KMS-11 (cell line): ENCODE measurements at regions not wholly inside any gene's neighbourhood (a gene's known extent, or its start where the extent isn't known, plus 50 kb on each side); places are given as distances from the start of the nearest gene placed in this dataset.

Experiments used
- H2AFZ ChIP-seq: fragments of 200-600 bp; sonication (generic); 2 replicates; pipeline ENCODE4 v1.6.1; 2016; ENCODE audit warnings: antibody characterized with exemption, mixed run types, low read depth
- H3K27ac ChIP-seq: fragments of 200-600 bp; sonication (generic); 2 replicates; pipeline ENCODE4 v1.6.1; 2016; ENCODE audit warnings: mild to moderate bottlenecking, mixed run types
- H3K27me3 ChIP-seq: fragments of 200-600 bp; sonication (generic); 2 replicates; pipeline ENCODE4 v1.6.1; 2017; ENCODE audit warnings: mild to moderate bottlenecking, low read depth, mixed run types, moderate library complexity; ENCODE audit not compliant: insufficient read depth
- H3K36me3 ChIP-seq: fragments of 200-600 bp; sonication (generic); 2 replicates; pipeline ENCODE4 v1.6.1; 2017; ENCODE audit warnings: mild to moderate bottlenecking, mixed run types; ENCODE audit not compliant: insufficient read depth
- H3K4me1 ChIP-seq: fragments of 200-600 bp; sonication (generic); 2 replicates; pipeline ENCODE4 v1.6.1; 2016; ENCODE audit warnings: mild to moderate bottlenecking, low read depth, mixed run types; ENCODE audit not compliant: poor library complexity, severe bottlenecking
- H3K4me2 ChIP-seq: fragments of 200-600 bp; sonication (generic); 2 replicates; pipeline ENCODE4 v1.7.0; 2016; ENCODE audit warnings: mild to moderate bottlenecking, mixed run types
- H3K4me3 ChIP-seq: fragments of 200-600 bp; sonication (generic); IDR thresholded peaks from 2 replicates; pipeline ENCODE4 v1.6.1; 2017; ENCODE audit warnings: low read depth, low read length, mixed read lengths; ENCODE audit not compliant: insufficient read depth
- H3K79me2 ChIP-seq: fragments of 200-600 bp; sonication (generic); 2 replicates; pipeline ENCODE4 v1.6.1; 2016; ENCODE audit warnings: low read depth, mixed run types; ENCODE audit not compliant: insufficient read depth
- H3K9ac ChIP-seq: fragments of 200-600 bp; sonication (generic); 2 replicates; pipeline ENCODE4 v1.6.1; 2016; ENCODE audit warnings: mild to moderate bottlenecking, mixed run types
- H4K20me1 ChIP-seq: fragments of 200-600 bp; sonication (generic); 2 replicates; pipeline ENCODE4 v1.6.1; 2016; ENCODE audit warnings: mild to moderate bottlenecking, mixed run types; ENCODE audit not compliant: insufficient read depth
- TF ChIP-seq, protein P1 (sequence below): fragments of 200-600 bp; sonication (generic); conservative IDR thresholded peaks from 2 replicates; pipeline ENCODE4 v1.6.1; 2017; ENCODE audit warnings: low read depth, mild to moderate bottlenecking, antibody characterized with exemption, low read length, moderate library complexity, mixed read lengths

DNA sequence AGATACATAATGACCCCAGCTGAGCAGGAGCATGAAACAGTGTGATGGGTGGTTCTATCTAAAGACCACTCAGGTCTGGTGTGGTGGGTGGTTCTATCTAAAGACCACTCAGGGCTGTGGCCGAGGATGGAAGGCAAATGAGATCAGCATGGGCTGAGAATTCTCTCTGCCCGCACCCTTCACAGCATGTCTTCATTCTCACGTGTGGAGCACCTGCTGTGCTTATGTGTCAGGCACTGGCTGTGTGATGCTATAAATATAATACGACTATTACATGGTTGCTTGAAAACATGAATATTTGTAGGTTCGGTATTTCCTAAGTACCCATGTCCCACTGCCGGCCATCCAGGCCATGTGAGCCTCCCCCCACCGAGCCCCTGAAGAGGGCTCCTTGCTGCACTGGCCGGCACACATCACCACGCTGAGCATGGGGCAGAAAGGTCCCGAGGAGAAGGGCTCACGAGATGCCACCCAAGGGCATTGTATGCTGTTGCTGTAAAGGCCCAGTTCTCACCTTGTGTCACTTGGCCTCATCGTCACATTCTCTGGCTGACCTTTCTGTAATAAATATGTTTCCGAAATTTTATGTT lies 810.2 kb downstream of the UQCRFS1 start:
- no peaks in the 10 kb centered on the region for H3K36me3 ChIP-seq
- no peaks in the 10 kb centered on the region for H4K20me1 ChIP-seq
- H3K4me2 ChIP-seq, result no peak overlapping the region
- TF ChIP-seq, protein P1, sequence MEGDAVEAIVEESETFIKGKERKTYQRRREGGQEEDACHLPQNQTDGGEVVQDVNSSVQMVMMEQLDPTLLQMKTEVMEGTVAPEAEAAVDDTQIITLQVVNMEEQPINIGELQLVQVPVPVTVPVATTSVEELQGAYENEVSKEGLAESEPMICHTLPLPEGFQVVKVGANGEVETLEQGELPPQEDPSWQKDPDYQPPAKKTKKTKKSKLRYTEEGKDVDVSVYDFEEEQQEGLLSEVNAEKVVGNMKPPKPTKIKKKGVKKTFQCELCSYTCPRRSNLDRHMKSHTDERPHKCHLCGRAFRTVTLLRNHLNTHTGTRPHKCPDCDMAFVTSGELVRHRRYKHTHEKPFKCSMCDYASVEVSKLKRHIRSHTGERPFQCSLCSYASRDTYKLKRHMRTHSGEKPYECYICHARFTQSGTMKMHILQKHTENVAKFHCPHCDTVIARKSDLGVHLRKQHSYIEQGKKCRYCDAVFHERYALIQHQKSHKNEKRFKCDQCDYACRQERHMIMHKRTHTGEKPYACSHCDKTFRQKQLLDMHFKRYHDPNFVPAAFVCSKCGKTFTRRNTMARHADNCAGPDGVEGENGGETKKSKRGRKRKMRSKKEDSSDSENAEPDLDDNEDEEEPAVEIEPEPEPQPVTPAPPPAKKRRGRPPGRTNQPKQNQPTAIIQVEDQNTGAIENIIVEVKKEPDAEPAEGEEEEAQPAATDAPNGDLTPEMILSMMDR, result no peak
- H3K27ac ChIP-seq, result no peak overlapping the region
- H3K9ac ChIP-seq, result no peak overlapping the region
- H3K27me3 ChIP-seq, result no peaks in the 10 kb centered on the region
- H3K4me3 ChIP-seq, result no peak overlapping the region
- H2AFZ ChIP-seq, result no peak overlapping the region
- no peaks in the 10 kb centered on the region for H3K79me2 ChIP-seq
- no peaks in the 10 kb centered on the region for H3K4me1 ChIP-seq

GRCh38 chr19:28401739-28402424 lies 811.1 kb downstream of the UQCRFS1 start:
- H2AFZ ChIP-seq, result no peak overlapping the region
- no peak overlapping the region for H3K4me3 ChIP-seq
- H3K9ac ChIP-seq, result no peak overlapping the region
- H3K4me2 ChIP-seq, result no peak overlapping the region
- H4K20me1 ChIP-seq, result no peaks in the 10 kb centered on the region
- TF ChIP-seq, protein P1, result no peak
- no peaks in the 10 kb centered on the region for H3K36me3 ChIP-seq
- no peaks in the 10 kb centered on the region for H3K79me2 ChIP-seq
- H3K27me3 ChIP-seq, result no peaks in the 10 kb centered on the region
- H3K4me1 ChIP-seq, result no peaks in the 10 kb centered on the region
- no peak overlapping the region for H3K27ac ChIP-seq

DNA sequence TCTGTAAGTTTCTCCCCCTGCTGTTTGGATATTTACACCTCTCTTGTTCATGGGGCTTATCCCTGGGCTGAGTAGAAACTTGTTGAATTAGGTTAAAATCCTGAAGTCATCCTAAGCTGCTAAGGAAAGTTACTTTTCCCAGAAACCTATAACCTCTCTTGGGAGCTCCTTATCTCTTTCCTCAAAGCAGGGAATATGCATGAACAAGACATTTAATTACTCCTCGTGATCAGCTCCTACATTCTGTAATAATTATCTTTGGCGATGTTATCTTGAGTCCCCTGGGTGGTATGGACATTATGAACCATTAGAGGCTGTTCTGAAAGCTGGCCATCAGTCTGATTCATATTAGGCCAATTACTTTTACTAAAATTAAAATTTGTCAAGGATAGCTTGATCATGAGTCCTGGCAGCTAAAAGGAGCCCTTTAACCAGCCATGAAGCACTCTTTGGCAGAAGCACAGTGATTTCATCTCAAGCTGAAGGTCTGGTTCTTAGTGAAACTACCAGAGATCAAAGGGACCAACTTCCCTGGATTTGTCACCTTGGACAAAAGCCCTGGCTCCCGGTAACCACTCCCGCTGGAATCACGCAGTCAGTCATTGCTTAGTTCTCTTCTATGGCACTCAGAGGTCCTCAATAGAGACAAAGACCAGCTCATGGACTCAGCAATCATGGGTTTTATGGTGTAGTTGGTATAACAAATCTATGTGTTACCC lies 811.8 kb downstream of the UQCRFS1 start:
- Histone ChIP-seq H3K4me2 (no peak overlapping the region), H3K4me3 (no peak overlapping the region), H3K79me2 (no peaks in the 10 kb centered on the region), H3K27ac (no peak overlapping the region), H3K9ac (no peak overlapping the region), H3K36me3 (no peaks in the 10 kb centered on the region), H3K4me1 (no peaks in the 10 kb centered on the region), H4K20me1 (no peaks in the 10 kb centered on the region), H2AFZ (no peak overlapping the region), H3K27me3 (no peaks in the 10 kb centered on the region)
- TF ChIP-seq, protein P1, result no peak

DNA sequence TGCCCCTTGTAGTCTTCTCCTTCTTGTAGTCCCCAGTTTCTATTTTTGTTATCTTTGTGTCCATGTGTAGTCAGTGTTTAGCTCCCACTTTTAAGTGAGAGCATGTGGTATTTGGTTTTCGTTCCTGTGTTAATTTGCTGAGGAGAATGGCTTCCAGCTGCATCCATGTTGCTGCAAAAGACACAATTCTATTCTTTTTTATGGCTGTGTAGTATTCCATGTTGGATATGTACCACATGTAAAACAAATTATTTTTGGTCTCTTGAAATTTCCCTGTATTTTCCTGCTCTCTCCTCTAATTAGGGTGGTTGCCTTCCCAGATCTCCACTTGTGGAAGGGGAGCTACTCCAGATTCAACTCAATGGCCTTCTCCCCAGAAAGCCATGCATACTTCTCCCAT lies 813.8 kb downstream of the UQCRFS1 start:
- no peaks in the 10 kb centered on the region for H3K4me1 ChIP-seq

More for the DNA sequence above, 813.8 kb downstream of the UQCRFS1 start:
- Histone ChIP-seq H3K36me3 (no peaks in the 10 kb centered on the region), H3K27me3 (no peaks in the 10 kb centered on the region), H3K4me3 (no peak overlapping the region), H2AFZ (no peak overlapping the region), H4K20me1 (no peaks in the 10 kb centered on the region), H3K4me2 (no peak overlapping the region), H3K9ac (no peak overlapping the region), H3K79me2 (no peaks in the 10 kb centered on the region), H3K27ac (no peak overlapping the region)
- TF ChIP-seq, protein P1, result no peak
